Karpas-422 (cell line): ENCODE measurements at regions not wholly inside any gene's neighbourhood (a gene's known extent, or its start where the extent isn't known, plus 50 kb on each side); places are given as distances from the start of the nearest gene placed in this dataset.
"Not testable (repeated sequence)": the region's sequence is repeated elsewhere in the genome, so short reads cannot be mapped to it uniquely, and the experiment has no call there.

Source experiments
- DNase-seq: peaks from one replicate; pipeline ENCODE4 v3.0.0-alpha.2; 2015
- H2AFZ ChIP-seq: fragments of 200-600 bp; sonication (generic); 2 replicates; pipeline ENCODE4 v1.6.1; 2014; ENCODE audit warnings: antibody characterized with exemption, low read length, mixed read lengths
- H3K27ac ChIP-seq: fragments of 200-600 bp; sonication (generic); 2 replicates; pipeline ENCODE4 v1.5.1; 2014; ENCODE audit warnings: mild to moderate bottlenecking, low read length, moderate library complexity
- H3K27me3 ChIP-seq: fragments of 200-600 bp; sonication (generic); 2 replicates; pipeline ENCODE4 v1.6.1; 2014; ENCODE audit warnings: low read length, mixed read lengths
- H3K36me3 ChIP-seq: fragments of 200-600 bp; sonication (generic); 2 replicates; pipeline ENCODE4 v1.6.1; 2014; ENCODE audit warnings: low read length, mixed read lengths; ENCODE audit not compliant: insufficient read depth
- H3K4me1 ChIP-seq: fragments of 200-600 bp; sonication (generic); 2 replicates; pipeline ENCODE4 v1.6.1; 2014; ENCODE audit warnings: mild to moderate bottlenecking, low read length, mixed read lengths
- H3K4me2 ChIP-seq: fragments of 200-600 bp; sonication (generic); 2 replicates; pipeline ENCODE4 v1.6.1; 2014; ENCODE audit warnings: low read length, low read depth, mild to moderate bottlenecking; ENCODE audit not compliant: poor library complexity, severe bottlenecking
- H3K4me3 ChIP-seq: fragments of 200-600 bp; sonication (generic); 2 replicates; pipeline ENCODE4 v1.5.1; 2014; ENCODE audit warnings: mild to moderate bottlenecking, antibody characterized with exemption, low read length, mixed read lengths
- H3K79me2 ChIP-seq: fragments of 200-600 bp; sonication (generic); 2 replicates; pipeline ENCODE4 v1.6.1; 2014; ENCODE audit warnings: mild to moderate bottlenecking, low read length, mixed read lengths
- H3K9ac ChIP-seq: fragments of 200-600 bp; sonication (generic); 2 replicates; pipeline ENCODE4 v1.6.0; 2014; ENCODE audit warnings: low read length
- H3K9me2 ChIP-seq: fragments of 200-600 bp; sonication (generic), shearing (Covaris generic); replicated peaks from 2 replicates; pipeline ENCODE4 v1.6.0; 2014; ENCODE audit warnings: mild to moderate bottlenecking, low read length, moderate library complexity; ENCODE audit not compliant: insufficient read depth
- H3K9me3 ChIP-seq: fragments of 300-700, 200-600 bp; sonication (generic); 2 replicates; pipeline ENCODE4 v1.6.1; 2014; ENCODE audit warnings: low read length, mixed read lengths
- H4K20me1 ChIP-seq: fragments of 200-600 bp; sonication (generic); 2 replicates; pipeline ENCODE4 v1.6.1; 2014; ENCODE audit warnings: mild to moderate bottlenecking, antibody characterized with exemption, low read length, low read depth; ENCODE audit not compliant: insufficient read depth

- no peaks in the 10 kb centered on the region for H3K4me1 ChIP-seq
- no peak overlapping the region for H2AFZ ChIP-seq
- DNase-seq, result peak; percentile 29
- H3K9ac ChIP-seq, result no peak overlapping the region
- H3K27ac ChIP-seq, result no peak overlapping the region
- H4K20me1 ChIP-seq, result no peaks in the 10 kb centered on the region
- H3K27me3 ChIP-seq, result no peaks in the 10 kb centered on the region
- H3K9me2 ChIP-seq, result no peaks in the 10 kb centered on the region
- H3K4me3 ChIP-seq, result no peak overlapping the region
- peaks cover 21% of the 10 kb centered on the region for H3K9me3 ChIP-seq
- no peak overlapping the region for H3K4me2 ChIP-seq
- no peaks in the 10 kb centered on the region for H3K36me3 ChIP-seq
- H3K79me2 ChIP-seq, result no peaks in the 10 kb centered on the region
Observed at GRCh38 chr15:20346082-20346805, 195.4 kb downstream of the GOLGA6L6 start.

GRCh38 chr15:20345401-20345958 lies 196.1 kb downstream of the GOLGA6L6 start:
- Histone ChIP-seq H3K9me2 (no peaks in the 10 kb centered on the region), H3K27me3 (no peaks in the 10 kb centered on the region), H4K20me1 (no peaks in the 10 kb centered on the region), H3K4me1 (no peaks in the 10 kb centered on the region), H3K79me2 (no peaks in the 10 kb centered on the region), H3K9ac (no peak overlapping the region), H3K9me3 (peaks cover 28% of the 10 kb centered on the region), H3K4me2 (no peak overlapping the region), H3K27ac (no peak overlapping the region), H3K36me3 (no peaks in the 10 kb centered on the region), H2AFZ (no peak overlapping the region), H3K4me3 (no peak overlapping the region)
- DNase-seq, result no peak

- no peak for DNase-seq
- no peaks in the 10 kb centered on the region for H3K36me3 ChIP-seq
- H3K9me2 ChIP-seq, result no peaks in the 10 kb centered on the region
- no peak overlapping the region for H3K9ac ChIP-seq
- H2AFZ ChIP-seq, result no peak overlapping the region
- H3K27me3 ChIP-seq, result no peaks in the 10 kb centered on the region
- H3K4me3 ChIP-seq, result no peak overlapping the region
- peaks cover 33% of the 10 kb centered on the region for H3K9me3 ChIP-seq
- no peak overlapping the region for H3K27ac ChIP-seq
- H3K4me2 ChIP-seq, result no peak overlapping the region
- H3K79me2 ChIP-seq, result no peaks in the 10 kb centered on the region
- H3K4me1 ChIP-seq, result no peaks in the 10 kb centered on the region
- no peaks in the 10 kb centered on the region for H4K20me1 ChIP-seq
Observed at GRCh38 chr15:20344601-20345400, 196.8 kb downstream of the GOLGA6L6 start.

GRCh38 chr15:20343395-20344211 lies 198.0 kb downstream of the GOLGA6L6 start:
- not testable (repeated sequence) for H3K36me3 ChIP-seq, H3K4me3 ChIP-seq, H3K4me2 ChIP-seq, H3K9me2 ChIP-seq, H3K79me2 ChIP-seq, H2AFZ ChIP-seq, DNase-seq, H3K27me3 ChIP-seq, H4K20me1 ChIP-seq, H3K27ac ChIP-seq, H3K9ac ChIP-seq, H3K4me1 ChIP-seq
- peaks cover 33% of the 10 kb centered on the region for H3K9me3 ChIP-seq

- peaks cover 33% of the 10 kb centered on the region for H3K9me3 ChIP-seq
- not testable (repeated sequence) for H3K9ac ChIP-seq, H3K27ac ChIP-seq, H3K9me2 ChIP-seq, H4K20me1 ChIP-seq, H3K4me3 ChIP-seq, H3K4me2 ChIP-seq, DNase-seq, H2AFZ ChIP-seq, H3K27me3 ChIP-seq, H3K79me2 ChIP-seq, H3K36me3 ChIP-seq, H3K4me1 ChIP-seq
Observed at GRCh38 chr15:20342601-20343394, 198.8 kb downstream of the GOLGA6L6 start.

- peaks cover 36% of the 10 kb centered on the region for H3K9me3 ChIP-seq
- DNase-seq, result no peak
- no peaks in the 10 kb centered on the region for H3K27me3 ChIP-seq
- H3K9ac ChIP-seq, result no peak overlapping the region
- H3K9me2 ChIP-seq, result no peaks in the 10 kb centered on the region
- H3K4me1 ChIP-seq, result no peaks in the 10 kb centered on the region
- no peaks in the 10 kb centered on the region for H3K79me2 ChIP-seq
- no peak overlapping the region for H2AFZ ChIP-seq
- H3K27ac ChIP-seq, result no peak overlapping the region
- 0 out of 2 replicates have a peak overlapping the region, but pooled peaks have one; percentile 29 for H3K4me3 ChIP-seq
- no peak overlapping the region for H3K4me2 ChIP-seq
- no peaks in the 10 kb centered on the region for H4K20me1 ChIP-seq
- H3K36me3 ChIP-seq, result no peaks in the 10 kb centered on the region
Observed at GRCh38 chr15:20341901-20342600, 199.5 kb downstream of the GOLGA6L6 start.

GRCh38 chr15:20340931-20341661 lies 200.5 kb downstream of the GOLGA6L6 start:
- Histone ChIP-seq H3K4me2 (no peak overlapping the region), H3K27me3 (no peaks in the 10 kb centered on the region), H2AFZ (no peak overlapping the region), H3K36me3 (no peaks in the 10 kb centered on the region), H3K4me3 (no peak overlapping the region), H3K27ac (no peak overlapping the region), H3K9ac (no peak overlapping the region), H3K4me1 (no peaks in the 10 kb centered on the region), H3K79me2 (no peaks in the 10 kb centered on the region), H4K20me1 (no peaks in the 10 kb centered on the region), H3K9me3 (peaks cover 36% of the 10 kb centered on the region), H3K9me2 (no peaks in the 10 kb centered on the region)
- DNase-seq, result no peak
